Esophagus squamous epithelium (tissue), 4 donors: ENCODE measurements at regions not wholly inside any gene's neighbourhood (a gene's known extent, or its start where the extent isn't known, plus 50 kb on each side); places are given as distances from the start of the nearest gene placed in this dataset.

Experiments
- POLR2A ChIP-seq, 4 donors: fragments of 450-650 bp; IDR thresholded peaks; one replicate each; pipeline ENCODE4 v1.6.1; 2017; ENCODE audit warnings: antibody characterized with exemption in 4 of 4, mild to moderate bottlenecking in 4 of 4, moderate library complexity in 3 of 4
- TF ChIP-seq, protein P1 (sequence below), 6 experiments: fragments of 450-650 bp in 4 of 6; fragments of 200-600 bp in 2 of 6; sonication (generic) in 2 of 6; IDR thresholded peaks; one replicate each; pipeline ENCODE4 v1.5.1; 2016 to 2019; ENCODE audit warnings: antibody characterized with exemption in 6 of 6, mild to moderate bottlenecking in 4 of 6, moderate library complexity in 4 of 6

- TF ChIP-seq, protein P1, sequence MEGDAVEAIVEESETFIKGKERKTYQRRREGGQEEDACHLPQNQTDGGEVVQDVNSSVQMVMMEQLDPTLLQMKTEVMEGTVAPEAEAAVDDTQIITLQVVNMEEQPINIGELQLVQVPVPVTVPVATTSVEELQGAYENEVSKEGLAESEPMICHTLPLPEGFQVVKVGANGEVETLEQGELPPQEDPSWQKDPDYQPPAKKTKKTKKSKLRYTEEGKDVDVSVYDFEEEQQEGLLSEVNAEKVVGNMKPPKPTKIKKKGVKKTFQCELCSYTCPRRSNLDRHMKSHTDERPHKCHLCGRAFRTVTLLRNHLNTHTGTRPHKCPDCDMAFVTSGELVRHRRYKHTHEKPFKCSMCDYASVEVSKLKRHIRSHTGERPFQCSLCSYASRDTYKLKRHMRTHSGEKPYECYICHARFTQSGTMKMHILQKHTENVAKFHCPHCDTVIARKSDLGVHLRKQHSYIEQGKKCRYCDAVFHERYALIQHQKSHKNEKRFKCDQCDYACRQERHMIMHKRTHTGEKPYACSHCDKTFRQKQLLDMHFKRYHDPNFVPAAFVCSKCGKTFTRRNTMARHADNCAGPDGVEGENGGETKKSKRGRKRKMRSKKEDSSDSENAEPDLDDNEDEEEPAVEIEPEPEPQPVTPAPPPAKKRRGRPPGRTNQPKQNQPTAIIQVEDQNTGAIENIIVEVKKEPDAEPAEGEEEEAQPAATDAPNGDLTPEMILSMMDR (IDR thresholded peaks at IDR 0.05): no peak
- no peak for TF ChIP-seq POLR2A (IDR thresholded peaks at IDR 0.05)
Observed at GRCh38 chr4:110961066-110961465, 338.2 kb upstream of the PITX2 start.
